ENCODE measurements at regions not wholly inside any gene's neighbourhood (a gene's known extent, or its start where the extent isn't known, plus 50 kb on each side); places are given as distances from the start of the nearest gene placed in this dataset.

DNA sequence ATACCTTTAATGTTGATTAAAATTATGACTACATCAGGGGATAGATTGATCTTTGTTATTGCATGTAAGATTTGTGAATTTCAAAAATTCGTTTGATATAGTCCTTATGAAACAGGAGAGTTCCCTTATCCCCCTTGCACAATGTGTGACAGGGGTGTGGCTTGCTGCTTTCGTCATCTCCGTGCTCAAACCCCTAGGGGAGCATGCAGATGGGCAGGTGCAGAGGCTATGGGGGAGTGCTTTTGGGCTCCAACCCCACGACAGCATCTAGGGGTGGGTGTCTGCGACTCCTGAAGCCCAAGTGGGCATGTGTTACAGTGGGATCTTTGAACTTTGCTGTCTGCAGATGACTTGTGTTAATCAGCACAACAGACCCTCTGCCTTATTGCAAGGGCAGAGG lies 360.1 kb upstream of the GOLIM4 start:
- no peak for DNase-seq (ENCODE audit: low read depth)

DNA sequence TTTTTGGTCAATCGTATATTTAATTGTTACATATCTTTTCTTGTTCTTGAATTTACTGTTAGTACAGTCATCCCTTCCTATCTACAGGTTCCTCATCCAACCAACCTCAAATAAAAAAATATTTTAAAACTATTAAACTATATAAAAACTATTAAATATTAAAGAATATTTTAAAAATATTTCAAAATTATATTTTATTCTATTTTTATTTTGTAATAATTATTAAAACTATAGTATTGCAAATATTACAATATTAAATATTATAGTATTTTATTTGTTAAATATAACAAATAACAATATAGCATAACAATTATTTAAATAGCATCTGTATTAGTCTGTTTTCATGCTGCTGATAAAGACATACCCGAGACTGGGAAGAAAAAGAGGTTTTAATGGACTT lies 357.9 kb upstream of the GOLIM4 start:
- DNase-seq (ENCODE audit: low read depth): no peak

DNA sequence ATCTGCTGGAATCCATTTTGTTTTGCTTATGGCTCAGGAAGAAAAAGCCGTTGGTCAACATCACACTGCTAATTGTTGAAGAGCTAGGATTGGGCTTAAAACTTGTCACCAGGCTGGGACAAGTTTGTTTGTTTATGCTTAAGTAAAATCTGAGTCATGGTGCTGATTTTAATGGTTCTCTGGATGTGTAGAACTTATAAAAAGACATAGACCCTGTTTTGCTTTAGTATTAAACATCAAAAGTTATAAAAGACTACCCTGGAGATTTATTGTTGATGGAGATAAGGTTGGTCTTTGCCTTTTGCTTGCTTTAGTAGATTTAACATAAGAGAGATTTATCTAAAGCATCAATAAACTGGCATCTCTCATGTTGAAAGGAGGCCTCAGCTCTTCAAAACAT lies 348.2 kb upstream of the GOLIM4 start:
- DNase-seq (ENCODE audit: low read depth): no peak

GRCh38 chr3:168442502-168442901 lies 346.8 kb upstream of the GOLIM4 start:
- DNase-seq (ENCODE audit: low read depth): no peak

- DNase-seq (ENCODE audit: low read depth): no peak
Measured at GRCh38 chr3:168436245-168436724, 340.6 kb upstream of the GOLIM4 start.

GRCh38 chr3:168431491-168431890 lies 335.8 kb upstream of the GOLIM4 start:
- no peak for DNase-seq (ENCODE audit: low read depth)

- no peak for DNase-seq (ENCODE audit: low read depth)
Measured at GRCh38 chr3:168427835-168428475, 332.2 kb upstream of the GOLIM4 start.

DNA sequence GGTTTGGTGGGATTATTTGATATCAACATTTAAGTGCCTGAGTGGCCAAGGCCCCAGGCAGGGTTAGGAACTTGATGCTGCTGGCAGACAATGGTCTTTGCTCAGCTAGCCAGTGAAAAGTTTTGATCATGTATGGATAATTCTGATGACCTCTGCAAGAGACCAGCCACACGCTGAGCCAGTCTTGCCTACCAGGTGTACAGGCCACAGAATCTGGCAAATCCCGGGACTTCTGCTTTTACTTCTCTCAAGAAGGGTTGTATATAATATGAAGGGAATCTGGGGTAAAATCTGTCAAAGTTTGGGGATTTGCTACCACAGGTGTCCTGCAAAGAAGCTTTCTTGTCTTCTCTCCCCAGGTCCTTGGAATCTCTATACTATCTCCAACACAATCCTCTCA lies 331.4 kb upstream of the GOLIM4 start:
- DNase-seq (ENCODE audit: low read depth): no peak

DNA sequence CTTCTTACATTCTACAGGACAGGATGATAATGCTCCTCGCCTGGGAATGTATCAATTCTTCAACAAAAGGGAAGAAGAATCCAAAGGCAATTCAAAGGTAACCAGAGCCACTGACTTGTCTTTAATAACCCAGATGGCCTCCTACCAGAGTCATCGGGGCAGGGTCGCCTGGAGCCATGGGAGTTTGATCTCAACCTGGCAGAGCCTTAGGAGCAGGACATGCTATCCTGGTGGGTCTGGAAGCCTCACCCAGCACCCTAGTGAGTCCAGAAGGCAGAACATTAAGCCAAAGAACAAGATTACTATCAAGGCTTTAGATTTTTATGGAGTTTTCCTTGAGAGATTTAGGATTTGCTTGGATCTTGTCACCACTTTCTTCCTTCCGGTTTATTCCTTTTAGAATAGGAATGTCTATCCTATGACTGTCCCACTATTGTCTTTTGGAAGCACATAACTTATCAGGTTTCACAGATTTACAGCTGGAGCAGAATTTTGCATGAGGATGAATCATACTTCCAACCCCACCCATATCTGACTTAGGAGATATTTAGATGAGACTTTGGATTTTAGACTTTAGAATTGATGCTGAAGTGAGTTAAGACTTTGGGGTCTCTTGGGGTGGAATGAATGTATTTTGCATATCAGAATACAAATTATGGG lies 330.3 kb upstream of the GOLIM4 start:
- no peak for DNase-seq (ENCODE audit: low read depth)

GRCh38 chr3:168424059-168424734 lies 328.5 kb upstream of the GOLIM4 start:
- no peak for DNase-seq (ENCODE audit: low read depth)

DNA sequence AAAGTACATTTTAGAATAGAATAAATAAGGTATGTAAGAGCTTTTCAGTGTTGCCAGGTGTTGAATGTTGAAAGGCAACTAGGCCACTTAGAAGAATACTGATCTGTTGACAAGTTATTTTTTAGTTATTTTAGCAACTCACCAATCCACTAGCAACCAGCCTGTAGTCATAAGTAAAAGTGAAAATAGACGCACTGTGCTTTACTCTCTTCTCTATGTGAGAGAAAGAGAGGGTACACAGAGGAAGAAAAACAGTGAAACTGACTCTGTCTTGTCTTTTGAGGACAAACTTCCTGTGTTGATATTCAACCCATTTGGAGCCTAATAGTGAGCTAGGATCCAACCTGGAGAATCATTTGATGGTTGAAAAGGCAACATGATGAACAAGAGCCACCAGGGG lies 327.1 kb upstream of the GOLIM4 start:
- DNase-seq (ENCODE audit: low read depth): no peak

GRCh38 chr3:168419091-168419490 lies 323.4 kb upstream of the GOLIM4 start:
- no peak for DNase-seq (ENCODE audit: low read depth)

DNA sequence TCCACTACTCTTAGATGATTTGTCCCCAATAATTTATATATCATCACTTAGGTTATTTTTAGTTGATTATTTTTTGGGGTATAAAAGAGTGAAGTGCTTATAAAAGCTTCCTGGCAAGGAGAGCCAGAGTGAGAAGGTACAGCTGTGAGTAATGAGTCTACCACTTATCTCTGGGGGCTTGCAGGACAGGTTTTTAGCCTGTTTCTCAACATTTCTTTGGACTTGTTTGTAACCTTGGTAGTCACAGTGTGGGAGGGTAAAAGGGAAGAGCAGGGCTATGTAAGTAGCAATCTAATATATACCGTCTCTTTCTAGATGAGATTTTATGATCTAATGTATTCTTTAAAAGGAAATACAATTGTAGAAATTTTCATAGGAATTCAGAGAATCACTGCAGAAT lies 321.3 kb upstream of the GOLIM4 start:
- no peak for DNase-seq (ENCODE audit: low read depth)

GRCh38 chr3:168416446-168416845 lies 320.7 kb upstream of the GOLIM4 start:
- no peak for DNase-seq (ENCODE audit: low read depth)

- no peak for DNase-seq (ENCODE audit: low read depth)
Measured at GRCh38 chr3:168414149-168414548, 318.4 kb upstream of the GOLIM4 start.

- no peak for DNase-seq (ENCODE audit: low read depth)
Measured at GRCh38 chr3:168407381-168407780, 311.7 kb upstream of the GOLIM4 start.

DNA sequence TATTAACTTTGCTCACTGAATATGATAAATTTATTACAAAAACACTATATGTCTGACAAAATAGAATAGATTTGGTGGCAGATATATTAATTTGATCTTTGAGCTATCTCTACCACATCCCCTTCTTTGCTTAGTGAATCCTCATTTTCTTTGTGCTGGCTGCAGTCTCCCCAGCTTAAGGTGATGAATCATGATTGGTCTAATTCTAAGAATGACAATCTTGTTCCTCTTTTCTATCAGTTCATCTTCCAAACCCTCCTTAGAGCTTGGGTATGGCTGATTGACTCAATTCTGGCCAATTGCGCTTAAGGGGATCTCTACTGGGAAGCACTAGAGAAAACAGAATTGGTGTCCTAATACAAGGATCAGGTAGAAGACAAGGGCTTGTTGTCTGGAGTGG lies 309.6 kb upstream of the GOLIM4 start:
- DNase-seq (ENCODE audit: low read depth): no peak

DNA sequence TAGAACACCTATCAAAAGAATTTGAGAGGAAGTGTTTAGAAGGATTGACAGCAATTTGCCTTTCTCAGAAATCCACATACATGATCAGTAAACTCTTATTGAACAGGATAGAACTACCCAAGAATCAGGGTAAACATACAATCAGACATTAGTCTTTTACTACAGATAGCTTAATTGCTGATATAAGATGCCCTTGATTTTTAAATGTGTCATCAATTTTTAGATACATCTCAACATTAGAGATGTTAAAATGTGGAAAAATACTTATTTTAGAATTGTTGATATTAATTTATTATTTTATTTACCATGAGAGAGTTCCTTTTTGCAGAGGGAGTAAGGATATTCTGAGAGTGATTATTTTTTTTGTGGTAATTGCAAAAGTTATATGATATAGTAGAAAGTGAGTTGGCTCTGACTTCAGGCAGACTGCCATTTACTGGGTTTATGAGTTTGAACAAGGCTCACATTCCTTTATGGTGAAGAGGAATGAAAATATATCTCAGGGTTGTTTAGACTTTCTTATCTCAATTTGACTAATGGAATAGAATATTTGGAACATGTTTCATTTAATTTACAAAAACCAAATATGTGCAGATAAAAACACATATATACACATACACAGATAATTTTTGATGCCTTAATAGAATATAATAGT lies 302.8 kb upstream of the GOLIM4 start:
- DNase-seq (ENCODE audit: low read depth): no peak

DNA sequence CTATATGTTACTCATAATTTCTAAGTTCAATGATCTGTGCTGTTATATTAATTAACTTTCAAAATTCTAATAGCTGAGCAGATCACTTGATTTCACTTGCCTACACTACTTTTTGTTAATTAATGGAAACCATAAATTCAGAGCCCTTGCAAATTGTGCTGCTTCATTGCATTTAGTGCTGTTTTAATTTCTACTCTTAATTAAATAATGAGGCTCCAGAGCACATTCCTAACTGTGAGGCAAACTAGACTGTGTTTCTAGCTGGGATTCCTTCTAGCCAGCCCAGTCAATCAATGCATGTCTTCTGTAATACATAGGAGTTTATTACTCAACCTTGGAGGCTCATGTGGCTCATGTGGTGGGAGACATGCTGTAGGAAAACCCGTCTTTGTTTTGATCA lies 301.1 kb upstream of the GOLIM4 start:
- DNase-seq (ENCODE audit: low read depth): no peak

GRCh38 chr3:168395551-168395950 lies 299.8 kb upstream of the GOLIM4 start:
- DNase-seq (ENCODE audit: low read depth): no peak

GRCh38 chr3:168394439-168394838 lies 298.7 kb upstream of the GOLIM4 start:
- no peak for DNase-seq (ENCODE audit: low read depth)

DNA sequence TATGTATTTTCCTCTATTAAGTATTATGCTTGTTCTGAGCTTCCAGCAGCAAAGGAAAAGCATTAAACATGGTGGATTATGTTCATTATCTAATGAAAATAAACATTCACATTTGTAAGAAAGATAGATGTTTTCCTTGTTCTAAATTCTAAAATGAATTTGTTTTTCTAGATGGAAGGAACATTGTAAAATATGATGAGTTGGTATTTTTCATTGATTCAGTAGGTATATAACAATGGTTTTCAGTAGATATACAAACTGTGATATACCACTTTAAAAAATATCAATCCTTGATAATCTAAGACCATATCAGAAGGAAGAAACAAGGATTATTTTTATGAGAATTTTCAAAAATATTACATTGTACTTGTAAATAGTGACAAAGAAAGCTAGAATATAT lies 290.6 kb upstream of the GOLIM4 start:
- DNase-seq (ENCODE audit: low read depth): no peak

GRCh38 chr3:168384990-168385389 lies 289.3 kb upstream of the GOLIM4 start:
- no peak for DNase-seq (ENCODE audit: low read depth)
